Osteoblast (primary cell): ENCODE measurements at regions not wholly inside any gene's neighbourhood (a gene's known extent, or its start where the extent isn't known, plus 50 kb on each side); places are given as distances from the start of the nearest gene placed in this dataset.

ENCODE experiments used
- DNase-seq: peaks from one replicate; pipeline ENCODE4 v3.0.0; 2011; ENCODE audit warnings: low spot score, mixed read lengths; ENCODE audit not compliant: insufficient read length; ENCODE audit errors: missing footprints
- H2AFZ ChIP-seq: 2 replicates; pipeline ENCODE4 v1.6.0; 2011; ENCODE audit warnings: mild to moderate bottlenecking, low read length
- H3K27ac ChIP-seq: 2 replicates; pipeline ENCODE4 v1.5.1; 2011; ENCODE audit warnings: mild to moderate bottlenecking, low read depth, low read length, moderate library complexity
- H3K27me3 ChIP-seq: 2 replicates; pipeline ENCODE4 v1.6.0; 2012; ENCODE audit warnings: mild to moderate bottlenecking, control low read depth, inconsistent platforms, low read length, moderate library complexity; ENCODE audit not compliant: insufficient read depth
- H3K36me3 ChIP-seq: 2 replicates; pipeline ENCODE4 v1.5.1; 2011; ENCODE audit warnings: mild to moderate bottlenecking, low read length, control low read depth, moderate library complexity; ENCODE audit not compliant: insufficient read depth
- H3K4me1 ChIP-seq: 2 replicates; pipeline ENCODE4 v1.5.1; 2011; ENCODE audit warnings: mild to moderate bottlenecking, low read length, control low read depth, moderate library complexity; ENCODE audit not compliant: insufficient read depth
- H3K4me2 ChIP-seq: 2 replicates; pipeline ENCODE4 v1.6.0; 2011; ENCODE audit warnings: mild to moderate bottlenecking, low read length; ENCODE audit not compliant: insufficient read depth
- H3K4me3 ChIP-seq: fragments of 200-600 bp; sonication (generic); 3 replicates; pipeline ENCODE4 v1.5.1; 2012; ENCODE audit warnings: mild to moderate bottlenecking, low read length, inconsistent platforms; ENCODE audit not compliant: insufficient read depth
- H3K79me2 ChIP-seq: 2 replicates; pipeline ENCODE4 v1.6.0; 2012; ENCODE audit warnings: mild to moderate bottlenecking, low read length, control low read depth, inconsistent platforms; ENCODE audit not compliant: insufficient read depth
- H3K9me3 ChIP-seq: 2 replicates; pipeline ENCODE4 v1.5.1; 2011; ENCODE audit warnings: low read depth, low read length, control low read depth
- H4K20me1 ChIP-seq: 2 replicates; pipeline ENCODE4 v1.6.0; 2012; ENCODE audit warnings: mild to moderate bottlenecking, low read length, control low read depth; ENCODE audit not compliant: insufficient read depth
- TF ChIP-seq, protein P1 (sequence below): IDR thresholded peaks from 2 replicates; pipeline ENCODE4 v1.5.1; 2011; ENCODE audit warnings: mild to moderate bottlenecking, low read depth, low read length, moderate library complexity; ENCODE audit errors: extremely low read depth

DNA sequence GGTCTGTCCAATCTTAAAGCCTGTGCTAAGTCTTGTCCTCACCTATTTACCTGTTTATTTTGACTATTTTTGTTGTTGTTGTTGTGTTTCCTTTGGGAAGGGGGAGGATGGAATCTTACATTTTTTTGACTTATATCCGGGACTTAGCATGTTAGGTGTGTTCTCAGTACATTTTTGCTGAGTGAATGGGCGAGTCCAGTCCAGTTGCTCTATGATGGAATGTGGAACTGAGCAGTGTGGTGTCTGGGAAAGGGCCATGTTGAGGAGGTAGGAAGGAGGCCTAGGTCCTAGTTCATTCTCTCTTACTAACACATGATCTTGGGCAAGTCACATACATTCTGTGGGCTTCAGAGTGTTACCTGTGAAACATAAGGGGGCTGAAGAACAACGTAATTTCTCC is 80.9 kb upstream of the SLC38A2 start:
- Histone ChIP-seq H3K4me1 (peaks cover 7% of the 10 kb centered on the region), H3K79me2 (no peaks in the 10 kb centered on the region), H3K4me2 (no peak overlapping the region), H3K4me3 (no peak overlapping the region), H3K9me3 (no peaks in the 10 kb centered on the region), H2AFZ (no peak overlapping the region), H3K27me3 (no peaks in the 10 kb centered on the region), H3K27ac (no peak overlapping the region), H3K36me3 (no peaks in the 10 kb centered on the region), H4K20me1 (no peaks in the 10 kb centered on the region)
- no peak for DNase-seq
- TF ChIP-seq, protein P1, sequence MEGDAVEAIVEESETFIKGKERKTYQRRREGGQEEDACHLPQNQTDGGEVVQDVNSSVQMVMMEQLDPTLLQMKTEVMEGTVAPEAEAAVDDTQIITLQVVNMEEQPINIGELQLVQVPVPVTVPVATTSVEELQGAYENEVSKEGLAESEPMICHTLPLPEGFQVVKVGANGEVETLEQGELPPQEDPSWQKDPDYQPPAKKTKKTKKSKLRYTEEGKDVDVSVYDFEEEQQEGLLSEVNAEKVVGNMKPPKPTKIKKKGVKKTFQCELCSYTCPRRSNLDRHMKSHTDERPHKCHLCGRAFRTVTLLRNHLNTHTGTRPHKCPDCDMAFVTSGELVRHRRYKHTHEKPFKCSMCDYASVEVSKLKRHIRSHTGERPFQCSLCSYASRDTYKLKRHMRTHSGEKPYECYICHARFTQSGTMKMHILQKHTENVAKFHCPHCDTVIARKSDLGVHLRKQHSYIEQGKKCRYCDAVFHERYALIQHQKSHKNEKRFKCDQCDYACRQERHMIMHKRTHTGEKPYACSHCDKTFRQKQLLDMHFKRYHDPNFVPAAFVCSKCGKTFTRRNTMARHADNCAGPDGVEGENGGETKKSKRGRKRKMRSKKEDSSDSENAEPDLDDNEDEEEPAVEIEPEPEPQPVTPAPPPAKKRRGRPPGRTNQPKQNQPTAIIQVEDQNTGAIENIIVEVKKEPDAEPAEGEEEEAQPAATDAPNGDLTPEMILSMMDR, result no peak

DNA sequence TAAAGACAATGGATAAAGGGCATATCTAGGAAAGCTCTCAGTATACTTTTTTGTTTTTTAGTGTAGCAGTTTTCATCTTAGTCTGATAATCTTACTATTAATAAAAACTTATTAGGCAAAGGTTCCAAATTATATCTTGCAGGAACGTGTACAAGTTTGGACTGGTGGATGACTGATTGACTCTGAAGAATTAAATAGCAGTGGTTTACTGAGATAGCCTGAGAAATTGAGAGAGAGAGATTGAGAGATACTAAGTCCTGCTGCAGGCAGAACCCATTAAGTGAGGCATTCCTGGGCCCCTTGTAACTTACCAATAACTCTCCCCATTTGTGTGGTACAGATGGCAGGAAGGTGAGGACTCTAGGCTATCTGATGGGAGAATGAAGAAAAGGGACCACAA is 80.2 kb upstream of the SLC38A2 start:
- Histone ChIP-seq H3K36me3 (no peaks in the 10 kb centered on the region), H3K4me3 (no peak overlapping the region), H3K79me2 (no peaks in the 10 kb centered on the region), H3K4me1 (peaks cover 7% of the 10 kb centered on the region), H3K9me3 (no peaks in the 10 kb centered on the region), H4K20me1 (no peaks in the 10 kb centered on the region), H3K4me2 (no peak overlapping the region), H3K27ac (no peak overlapping the region), H3K27me3 (no peaks in the 10 kb centered on the region), H2AFZ (no peak overlapping the region)
- TF ChIP-seq, protein P1, result no peak
- no peak for DNase-seq

DNA sequence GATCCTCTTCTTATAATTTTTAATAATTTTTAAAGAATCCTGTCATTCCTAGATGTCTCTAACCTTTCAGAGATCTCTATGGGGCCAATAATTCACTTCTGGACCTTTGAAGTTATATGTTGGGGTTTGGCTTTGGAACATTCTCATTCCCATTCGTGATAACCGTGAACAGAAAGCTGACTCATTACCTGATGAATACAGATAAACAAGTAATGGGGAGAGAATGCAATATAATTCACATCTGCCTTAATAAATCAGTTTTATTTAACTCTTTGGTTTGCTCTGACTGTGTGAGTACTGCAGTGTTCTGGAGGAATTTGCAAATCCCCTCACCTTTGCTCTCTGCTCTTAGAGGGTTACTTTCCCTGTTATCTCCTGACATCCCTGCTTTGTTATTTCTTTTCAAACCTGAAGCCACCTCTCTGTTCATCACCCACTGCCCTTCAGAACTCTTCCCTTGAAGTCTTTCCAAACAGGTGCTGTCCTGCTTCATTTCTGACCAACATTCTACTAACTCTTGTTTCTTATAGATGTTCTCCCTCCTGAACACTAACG is 79.6 kb upstream of the SLC38A2 start:
- Histone ChIP-seq H3K79me2 (no peaks in the 10 kb centered on the region), H3K9me3 (no peaks in the 10 kb centered on the region), H3K27ac (no peak overlapping the region), H3K36me3 (no peaks in the 10 kb centered on the region), H2AFZ (no peak overlapping the region), H3K4me1 (peaks cover 7% of the 10 kb centered on the region), H3K27me3 (no peaks in the 10 kb centered on the region), H3K4me3 (no peak overlapping the region), H4K20me1 (no peaks in the 10 kb centered on the region), H3K4me2 (no peak overlapping the region)
- DNase-seq, result no peak
- TF ChIP-seq, protein P1, result no peak

DNA sequence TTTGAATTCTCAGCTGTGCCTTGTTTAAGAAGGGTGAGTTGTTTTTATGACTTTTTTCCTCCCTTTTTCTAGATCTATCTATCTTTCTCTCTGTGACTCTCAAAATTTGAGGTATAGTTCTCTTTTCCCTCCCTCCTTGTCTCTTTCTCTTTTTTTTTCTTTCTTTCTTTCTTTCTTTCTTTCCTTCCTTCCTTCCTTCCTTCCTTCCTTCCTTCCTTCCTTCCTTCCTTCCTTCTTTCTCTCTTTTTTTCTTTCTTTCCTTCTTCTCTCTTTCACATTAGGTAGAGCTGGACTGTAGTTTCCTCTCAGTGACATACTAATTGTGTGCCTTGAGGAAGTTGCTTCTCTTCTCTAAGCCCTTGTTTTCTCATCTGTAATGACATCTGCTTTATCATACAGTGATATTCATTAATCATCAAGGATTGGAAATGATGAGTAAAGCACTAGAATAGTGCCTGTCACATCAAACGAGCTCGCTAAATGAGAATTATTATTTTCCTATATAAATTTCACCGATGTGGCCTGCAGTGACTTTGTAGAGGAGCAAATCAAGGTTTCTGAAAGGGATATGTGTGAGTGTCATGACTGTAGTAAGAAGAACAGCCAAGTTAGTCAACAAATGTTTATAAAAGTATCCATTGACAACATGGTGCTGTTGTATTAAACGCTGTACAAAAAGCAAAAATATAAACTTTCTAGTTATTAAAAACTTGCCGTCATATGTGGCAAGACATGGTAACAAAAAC is 78.9 kb upstream of the SLC38A2 start:
- no peaks in the 10 kb centered on the region for H3K79me2 ChIP-seq
- H3K4me2 ChIP-seq, result no peak overlapping the region
- TF ChIP-seq, protein P1, result no peak
- H4K20me1 ChIP-seq, result no peaks in the 10 kb centered on the region
- H3K36me3 ChIP-seq, result no peaks in the 10 kb centered on the region
- DNase-seq, result no peak
- no peak overlapping the region for H3K4me3 ChIP-seq
- H2AFZ ChIP-seq, result no peak overlapping the region
- H3K27me3 ChIP-seq, result no peaks in the 10 kb centered on the region
- H3K4me1 ChIP-seq, result peaks cover 7% of the 10 kb centered on the region
- no peaks in the 10 kb centered on the region for H3K9me3 ChIP-seq
- H3K27ac ChIP-seq, result no peak overlapping the region
